OCI-LY7 (cell line): ENCODE measurements at regions not wholly inside any gene's neighbourhood (a gene's known extent, or its start where the extent isn't known, plus 50 kb on each side); places are given as distances from the start of the nearest gene placed in this dataset.

Source experiments
- EZH2phosphoT487 ChIP-seq: fragments of 200-600 bp; sonication (generic); IDR thresholded peaks from 2 replicates; pipeline ENCODE4 v1.6.1; 2018; ENCODE audit warnings: low read depth, borderline replicate concordance, mild to moderate bottlenecking, mixed run types, antibody characterized with exemption, low read length, moderate library complexity, mixed read lengths
- TF ChIP-seq, protein P1 (sequence below): fragments of 200-600 bp; sonication (generic); conservative IDR thresholded peaks from 2 replicates; pipeline ENCODE4 v1.5.1; 2014; ENCODE audit warnings: mild to moderate bottlenecking, antibody characterized with exemption, low read length, moderate library complexity, mixed read lengths

GRCh38 chr9:91485006-91485405 is 61.4 kb upstream of the NFIL3 start:
- TF ChIP-seq, protein P1, sequence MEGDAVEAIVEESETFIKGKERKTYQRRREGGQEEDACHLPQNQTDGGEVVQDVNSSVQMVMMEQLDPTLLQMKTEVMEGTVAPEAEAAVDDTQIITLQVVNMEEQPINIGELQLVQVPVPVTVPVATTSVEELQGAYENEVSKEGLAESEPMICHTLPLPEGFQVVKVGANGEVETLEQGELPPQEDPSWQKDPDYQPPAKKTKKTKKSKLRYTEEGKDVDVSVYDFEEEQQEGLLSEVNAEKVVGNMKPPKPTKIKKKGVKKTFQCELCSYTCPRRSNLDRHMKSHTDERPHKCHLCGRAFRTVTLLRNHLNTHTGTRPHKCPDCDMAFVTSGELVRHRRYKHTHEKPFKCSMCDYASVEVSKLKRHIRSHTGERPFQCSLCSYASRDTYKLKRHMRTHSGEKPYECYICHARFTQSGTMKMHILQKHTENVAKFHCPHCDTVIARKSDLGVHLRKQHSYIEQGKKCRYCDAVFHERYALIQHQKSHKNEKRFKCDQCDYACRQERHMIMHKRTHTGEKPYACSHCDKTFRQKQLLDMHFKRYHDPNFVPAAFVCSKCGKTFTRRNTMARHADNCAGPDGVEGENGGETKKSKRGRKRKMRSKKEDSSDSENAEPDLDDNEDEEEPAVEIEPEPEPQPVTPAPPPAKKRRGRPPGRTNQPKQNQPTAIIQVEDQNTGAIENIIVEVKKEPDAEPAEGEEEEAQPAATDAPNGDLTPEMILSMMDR: no peak
- TF ChIP-seq EZH2phosphoT487: no peak
